Muscle layer of duodenum (tissue), 2 donors: ENCODE measurements at regions not wholly inside any gene's neighbourhood (a gene's known extent, or its start where the extent isn't known, plus 50 kb on each side); places are given as distances from the start of the nearest gene placed in this dataset.

ENCODE experiments used
- H3K27ac ChIP-seq: one replicate; pipeline ENCODE4 v1.7.0; 2013; ENCODE audit warnings: mild to moderate bottlenecking, low read length
- H3K27me3 ChIP-seq: one replicate; pipeline ENCODE4 v1.7.0; 2013; ENCODE audit warnings: low read depth, mild to moderate bottlenecking, control low read depth, low read length
- H3K36me3 ChIP-seq, 2 donors: one replicate each; pipeline ENCODE4 v1.7.0; 2013; ENCODE audit warnings: low read length in 2 of 2, control low read depth in 1 of 2, mild to moderate bottlenecking in 1 of 2; ENCODE audit not compliant: insufficient read depth in 2 of 2, control insufficient read depth in 1 of 2
- H3K4me1 ChIP-seq, 2 donors: one replicate each; pipeline ENCODE4 v1.7.0; 2013; ENCODE audit warnings: low read length in 2 of 2, mild to moderate bottlenecking in 2 of 2, control low read depth in 1 of 2, moderate library complexity in 1 of 2; ENCODE audit not compliant: insufficient read depth in 2 of 2, control insufficient read depth in 1 of 2
- H3K4me3 ChIP-seq, 2 donors: one replicate each; pipeline ENCODE4 v1.7.0; 2013; ENCODE audit warnings: low read length in 2 of 2, low read depth in 1 of 2, mild to moderate bottlenecking in 1 of 2
- H3K9me3 ChIP-seq, 2 donors: one replicate each; pipeline ENCODE4 v1.7.0; 2013; ENCODE audit warnings: low read length in 2 of 2, control low read depth in 1 of 2, mild to moderate bottlenecking in 1 of 2; ENCODE audit not compliant: control insufficient read depth in 1 of 2
- donor health status: healthy.

GRCh38 chr6:106736502-106736901, 107.1 kb downstream of the QRSL1 start:
- no peak overlapping the region for H3K4me3 ChIP-seq
- no peaks in the 10 kb centered on the region for H3K36me3 ChIP-seq
- no peaks in the 10 kb centered on the region for H3K27me3 ChIP-seq
- H3K9me3 ChIP-seq, result peaks cover 0 to 9% of the 10 kb centered on the region in 2 donors
- H3K27ac ChIP-seq, result no peak overlapping the region
- no peaks in the 10 kb centered on the region for H3K4me1 ChIP-seq

DNA sequence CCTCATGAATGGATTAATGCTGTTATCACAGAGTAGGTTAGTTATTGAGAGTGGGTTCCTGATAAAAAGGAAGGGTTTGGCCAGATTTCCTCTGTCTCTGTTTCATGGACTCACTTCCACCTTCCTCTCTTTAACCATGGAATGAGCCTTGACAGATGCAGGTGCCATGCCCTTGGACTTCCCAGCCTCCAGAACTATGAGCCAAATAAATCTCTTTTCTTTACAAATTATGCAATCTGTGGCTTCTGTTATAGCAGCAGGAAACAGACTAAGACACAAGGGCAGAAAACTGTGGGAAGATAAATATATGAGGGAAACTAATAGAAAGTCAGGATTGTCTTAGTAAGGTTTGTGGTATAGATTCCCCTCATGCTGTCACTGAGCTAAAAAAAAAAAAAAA, 106.5 kb downstream of the QRSL1 start:
- Histone ChIP-seq H3K27ac (no peak overlapping the region), H3K36me3 (no peaks in the 10 kb centered on the region), H3K27me3 (no peaks in the 10 kb centered on the region), H3K9me3 (peaks cover 0 to 9% of the 10 kb centered on the region in 2 donors), H3K4me1 (no peaks in the 10 kb centered on the region), H3K4me3 (no peak overlapping the region)

DNA sequence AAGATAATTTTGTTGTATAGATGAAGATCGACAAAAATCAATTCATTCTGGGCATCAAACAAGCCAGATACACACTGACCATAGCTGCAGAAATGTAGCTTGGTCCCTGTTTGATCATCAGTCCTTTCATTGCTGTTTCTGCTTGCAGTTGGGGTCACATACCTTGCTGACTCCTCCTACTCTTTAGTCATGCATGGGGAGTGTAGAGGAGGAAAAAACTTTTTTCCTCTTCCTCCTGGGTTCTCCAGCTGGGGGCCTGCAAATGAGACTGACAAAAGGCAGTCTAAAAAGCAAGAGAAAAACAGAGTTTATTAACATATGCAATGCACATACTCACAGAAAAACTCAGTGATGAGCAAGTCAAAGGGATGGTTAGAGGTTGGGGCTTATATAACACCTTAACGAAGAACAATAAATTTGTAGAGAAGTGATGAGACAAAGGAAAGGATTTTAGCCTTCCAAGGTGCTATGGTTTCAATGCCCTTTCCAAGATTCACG, 105.8 kb downstream of the QRSL1 start:
- no peak overlapping the region for H3K4me3 ChIP-seq
- H3K27me3 ChIP-seq, result no peaks in the 10 kb centered on the region
- no peak overlapping the region for H3K27ac ChIP-seq
- peaks cover 0 to 9% of the 10 kb centered on the region in 2 donors for H3K9me3 ChIP-seq
- H3K4me1 ChIP-seq, result no peaks in the 10 kb centered on the region
- H3K36me3 ChIP-seq, result no peaks in the 10 kb centered on the region

- H3K27ac ChIP-seq, result no peak overlapping the region
- H3K4me3 ChIP-seq, result no peak overlapping the region
- H3K9me3 ChIP-seq, result peaks cover 0 to 9% of the 10 kb centered on the region in 2 donors
- H3K4me1 ChIP-seq, result no peaks in the 10 kb centered on the region
- H3K27me3 ChIP-seq, result no peaks in the 10 kb centered on the region
- H3K36me3 ChIP-seq, result no peaks in the 10 kb centered on the region
These were observed 104.0 kb downstream of the QRSL1 start for GRCh38 chr6:106733386-106733785.

GRCh38 chr6:106732376-106732940, 103.1 kb downstream of the QRSL1 start:
- Histone ChIP-seq H3K4me1 (no peaks in the 10 kb centered on the region), H3K4me3 (no peak overlapping the region), H3K36me3 (no peaks in the 10 kb centered on the region), H3K9me3 (peaks cover 0 to 9% of the 10 kb centered on the region in 2 donors), H3K27ac (no peak overlapping the region), H3K27me3 (no peaks in the 10 kb centered on the region)

DNA sequence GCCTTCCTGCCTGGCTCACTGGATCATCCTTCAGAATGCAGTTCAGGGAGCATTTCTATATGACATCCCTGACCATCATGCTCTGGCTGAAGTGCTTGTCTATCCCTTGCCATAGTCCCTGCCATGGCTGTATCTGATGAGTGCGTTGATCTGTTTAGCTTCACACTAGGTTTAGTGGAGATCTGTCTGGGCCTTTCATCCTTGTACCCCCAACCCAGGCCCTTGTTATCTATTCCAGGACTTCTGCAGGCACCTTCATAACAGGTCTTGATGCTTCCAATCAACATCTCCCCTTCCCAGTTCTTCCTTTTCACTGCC, 102.4 kb downstream of the QRSL1 start:
- Histone ChIP-seq H3K4me3 (no peak overlapping the region), H3K4me1 (no peaks in the 10 kb centered on the region), H3K27ac (no peak overlapping the region), H3K27me3 (no peaks in the 10 kb centered on the region), H3K9me3 (peaks cover 0 to 9% of the 10 kb centered on the region in 2 donors), H3K36me3 (no peaks in the 10 kb centered on the region)

DNA sequence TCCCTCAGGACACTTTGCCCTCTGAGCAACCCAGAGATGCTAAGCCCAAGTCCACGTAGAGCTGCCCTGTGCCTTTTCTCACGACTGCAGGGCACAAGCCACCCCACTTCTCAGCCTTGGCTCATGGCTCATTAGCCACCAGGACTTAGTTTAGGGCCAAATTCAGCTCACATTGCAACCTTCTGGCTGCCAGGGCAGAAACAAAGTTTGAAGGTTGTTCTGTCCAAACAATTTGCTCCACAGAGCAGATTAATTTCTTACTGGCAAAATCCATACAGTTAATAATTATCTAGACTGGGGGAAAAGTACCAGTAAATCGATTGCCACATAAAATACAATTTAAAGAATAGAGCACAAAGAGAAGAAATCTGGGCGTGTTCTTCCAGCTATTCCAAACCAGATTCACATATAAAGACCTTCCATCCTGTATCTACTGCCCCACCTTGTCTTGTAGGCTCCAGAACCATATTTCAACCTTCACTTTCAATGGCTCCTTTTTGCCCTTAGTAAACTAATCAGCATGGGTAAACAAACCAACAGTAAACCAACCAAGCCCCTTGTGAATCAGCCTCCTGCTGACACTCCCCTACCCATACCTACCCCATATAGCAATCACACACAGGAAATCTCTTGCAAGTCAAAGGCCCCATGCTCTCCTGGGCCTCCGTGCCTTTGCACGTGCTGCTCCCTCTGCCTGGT, 101.9 kb downstream of the QRSL1 start:
- Histone ChIP-seq H3K27ac (no peak overlapping the region), H3K4me1 (no peaks in the 10 kb centered on the region), H3K4me3 (no peak overlapping the region), H3K36me3 (no peaks in the 10 kb centered on the region), H3K9me3 (peaks cover 0 to 9% of the 10 kb centered on the region in 2 donors), H3K27me3 (no peaks in the 10 kb centered on the region)

- Histone ChIP-seq H3K27me3 (no peaks in the 10 kb centered on the region), H3K27ac (no peak overlapping the region), H3K9me3 (peaks cover 0 to 3% of the 10 kb centered on the region in 2 donors), H3K4me1 (no peaks in the 10 kb centered on the region), H3K36me3 (no peaks in the 10 kb centered on the region), H3K4me3 (no peak overlapping the region)
These were observed 101.3 kb downstream of the QRSL1 start for GRCh38 chr6:106730718-106731117.

DNA sequence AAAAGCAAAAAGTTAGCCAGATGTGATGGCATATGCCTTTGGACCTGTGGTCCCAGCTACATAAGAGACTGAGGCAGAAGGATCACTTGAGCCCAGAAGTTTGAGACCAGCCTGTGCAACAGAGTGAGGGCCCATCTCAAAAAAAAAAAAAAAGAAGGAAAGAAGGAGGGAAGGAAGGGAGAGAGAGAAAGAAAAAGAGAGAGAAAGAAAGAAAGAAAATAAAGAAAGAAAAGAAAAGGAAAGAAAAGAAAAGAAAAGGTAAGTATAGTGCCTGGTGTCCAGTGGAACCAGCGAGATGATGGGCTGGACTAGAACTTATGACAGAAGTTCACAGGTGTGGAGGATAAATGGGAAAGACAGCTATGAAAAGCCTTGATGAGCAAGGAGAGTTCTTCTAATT, 100.9 kb downstream of the QRSL1 start:
- H3K4me3 ChIP-seq, result no peak overlapping the region
- no peaks in the 10 kb centered on the region for H3K9me3 ChIP-seq
- no peak overlapping the region for H3K27ac ChIP-seq
- H3K36me3 ChIP-seq, result no peaks in the 10 kb centered on the region
- H3K4me1 ChIP-seq, result no peaks in the 10 kb centered on the region
- H3K27me3 ChIP-seq, result no peaks in the 10 kb centered on the region

DNA sequence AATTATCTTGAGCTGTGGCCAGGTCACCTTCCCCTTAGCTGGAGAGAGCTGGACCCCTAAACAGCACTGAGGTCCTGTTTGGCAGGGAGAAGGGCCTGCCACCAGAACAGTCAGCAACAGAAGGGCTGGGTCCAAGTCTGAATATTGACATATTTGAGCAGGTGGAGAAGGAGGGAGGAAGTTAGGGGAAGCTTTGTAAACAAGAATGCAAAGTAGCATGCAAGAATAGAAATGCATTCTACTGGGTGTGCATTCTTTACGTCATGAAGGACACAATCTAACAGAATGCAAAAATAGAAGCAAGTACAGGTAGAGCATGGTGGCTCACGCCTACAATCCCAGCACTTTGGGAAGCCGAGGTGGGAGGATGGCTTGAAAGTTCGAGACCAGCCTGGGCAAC, 100.5 kb downstream of the QRSL1 start:
- Histone ChIP-seq H3K27ac (no peak overlapping the region), H3K4me1 (no peaks in the 10 kb centered on the region), H3K36me3 (no peaks in the 10 kb centered on the region)

DNA sequence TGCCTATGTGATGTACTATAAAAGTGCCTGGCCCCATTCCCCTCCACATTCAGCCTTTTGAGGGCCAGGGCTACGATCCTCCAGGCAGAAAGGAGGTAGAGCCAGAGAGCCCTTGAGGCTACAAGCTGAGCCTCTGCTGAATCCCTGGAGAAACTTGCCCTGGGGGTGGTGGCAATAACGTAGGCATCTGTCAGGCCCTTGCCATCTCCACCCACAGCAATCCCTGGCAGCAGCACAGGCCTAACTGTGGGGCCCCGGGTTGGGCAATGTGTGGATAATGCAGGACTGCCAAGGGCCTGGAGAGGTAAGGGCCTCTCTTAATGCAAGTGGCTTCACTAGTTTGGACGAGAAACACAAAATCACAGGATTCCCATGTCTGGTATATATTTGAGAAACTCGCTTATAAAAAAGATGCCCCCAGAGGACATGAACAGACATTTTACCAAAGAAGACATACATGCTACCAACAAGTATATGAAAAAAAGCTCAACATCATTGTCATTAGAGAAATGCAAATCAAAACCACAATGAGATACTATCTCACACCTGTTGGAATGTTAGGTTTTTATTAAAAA, 99.0 kb downstream of the QRSL1 start:
- Histone ChIP-seq H3K27me3 (no peaks in the 10 kb centered on the region), H3K4me1 (no peaks in the 10 kb centered on the region), H3K4me3 (no peak overlapping the region), H3K36me3 (no peaks in the 10 kb centered on the region), H3K27ac (no peak overlapping the region), H3K9me3 (no peaks in the 10 kb centered on the region)

More for the DNA sequence above, 100.5 kb downstream of the QRSL1 start:
- H3K9me3 ChIP-seq, result no peaks in the 10 kb centered on the region
- H3K27me3 ChIP-seq, result no peaks in the 10 kb centered on the region
- H3K4me3 ChIP-seq, result no peak overlapping the region
